Endodermal cell (in vitro differentiated cells): ENCODE measurements at regions not wholly inside any gene's neighbourhood (a gene's known extent, or its start where the extent isn't known, plus 50 kb on each side); places are given as distances from the start of the nearest gene placed in this dataset.

ENCODE experiments used
- DNase-seq: peaks from one replicate; pipeline ENCODE4 v3.0.0-alpha.2; 2017
- H3K27ac ChIP-seq: 2 replicates; pipeline ENCODE4 v1.5.1; 2013; ENCODE audit warnings: mild to moderate bottlenecking, low read depth, low read length, moderate library complexity
- H3K27me3 ChIP-seq: 2 replicates; pipeline ENCODE4 v1.6.1; 2013; ENCODE audit warnings: mild to moderate bottlenecking, low read length, moderate library complexity; ENCODE audit not compliant: insufficient read depth, control insufficient read depth, poor library complexity, severe bottlenecking
- H3K36me3 ChIP-seq: 2 replicates; pipeline ENCODE4 v1.7.0; 2013; ENCODE audit warnings: mild to moderate bottlenecking, low read length, moderate library complexity; ENCODE audit not compliant: control insufficient read depth, insufficient read depth
- H3K4me1 ChIP-seq: one replicate; pipeline ENCODE4 v1.7.0; 2013; ENCODE audit warnings: low read length; ENCODE audit not compliant: control insufficient read depth, insufficient read depth
- H3K4me3 ChIP-seq: 2 replicates; pipeline ENCODE4 v1.5.1; 2013; ENCODE audit warnings: mild to moderate bottlenecking, low read length, moderate library complexity
- H3K9ac ChIP-seq: 2 replicates; pipeline ENCODE4 v1.6.1; 2013; ENCODE audit warnings: mild to moderate bottlenecking, low read length, moderate library complexity; ENCODE audit not compliant: poor library complexity, severe bottlenecking; ENCODE audit errors: extremely low read depth
- H3K9me3 ChIP-seq: 2 replicates; pipeline ENCODE4 v1.6.1; 2013; ENCODE audit warnings: mild to moderate bottlenecking, low read length, moderate library complexity; ENCODE audit not compliant: control insufficient read depth
- H3K27ac Mint-ChIP-seq: 2 replicates; pipeline ENCODE4 v1.8.0; 2020; ENCODE audit warnings: mixed read lengths
- H3K27me3 Mint-ChIP-seq: 2 replicates; pipeline ENCODE4 v1.8.0; 2021; ENCODE audit warnings: mild to moderate bottlenecking, mixed read lengths; ENCODE audit not compliant: insufficient read depth
- H3K36me3 Mint-ChIP-seq: 2 replicates; pipeline ENCODE4 v1.8.0; 2020; ENCODE audit warnings: low read depth, mixed read lengths
- H3K4me1 Mint-ChIP-seq: 2 replicates; pipeline ENCODE4 v1.8.0; 2020; ENCODE audit warnings: mixed read lengths
- H3K4me3 Mint-ChIP-seq: 2 replicates; pipeline ENCODE4 v1.8.0; 2020; ENCODE audit warnings: mild to moderate bottlenecking, moderate library complexity, mixed read lengths
- H3K9me3 Mint-ChIP-seq: 2 replicates; pipeline ENCODE4 v1.8.0; 2020; ENCODE audit warnings: mild to moderate bottlenecking, mixed read lengths
- WGBS, 2 experiments: methylation state at CpG; one replicate each; pipeline versions ENCODE4 v1.1.5 to v1.1.7; 2013; ENCODE audit warnings: missing lambda C conversion rate in 2 of 2, mixed read lengths in 1 of 2; ENCODE audit not compliant: insufficient coverage in 1 of 2, insufficient read length in 1 of 2; 5-methylcytosine and 5-hydroxymethylcytosine counted together
- TF ChIP-seq, protein P1 (sequence below): fragments of 200-600 bp; sonication (generic); conservative IDR thresholded peaks from 2 replicates; pipeline ENCODE4 v1.5.0; 2021; ENCODE audit warnings: antibody characterized with exemption, mild to moderate bottlenecking

DNA sequence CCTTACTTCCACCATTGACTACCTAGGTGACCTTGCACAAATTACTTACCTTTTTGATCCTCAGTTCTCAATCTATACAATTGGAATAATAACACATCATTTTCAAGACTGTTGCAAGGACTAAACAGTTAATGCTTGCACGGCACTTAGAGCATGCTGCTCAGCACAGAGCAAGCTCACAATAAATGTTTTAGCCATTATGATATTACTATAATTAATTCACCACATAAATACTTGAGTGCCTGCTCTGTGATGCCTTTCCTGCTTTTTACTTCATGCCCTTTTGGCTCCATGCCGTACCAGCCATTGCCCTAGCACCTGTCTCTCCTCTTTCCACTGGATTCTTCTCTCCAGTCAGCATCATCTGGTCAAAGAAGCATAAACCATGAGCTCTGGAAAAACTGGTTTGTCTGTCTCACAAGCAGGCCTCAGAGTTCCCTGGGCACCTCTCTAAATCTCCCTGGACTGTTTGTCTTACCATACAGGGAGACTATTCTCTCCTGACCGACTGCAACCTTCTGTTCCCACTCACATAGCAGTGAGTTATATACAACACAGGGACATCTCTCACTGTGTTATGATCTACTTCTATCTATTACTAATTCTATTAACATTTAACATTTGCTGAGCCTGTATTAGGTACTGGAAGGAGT lies 260.4 kb upstream of the ADRA1B start:
- no peaks in the 10 kb centered on the region for H3K4me1 Mint-ChIP-seq
- 93 to 94% methylated on average over 3 of the region's 3 CpGs for WGBS, 2 experiments
- no peaks in the 10 kb centered on the region for H3K27me3 ChIP-seq
- no peaks in the 10 kb centered on the region for H3K4me1 ChIP-seq
- H3K4me3 Mint-ChIP-seq = no peak overlapping the region
- no peaks in the 10 kb centered on the region for H3K9me3 ChIP-seq
- H3K4me3 ChIP-seq = no peak overlapping the region
- H3K9me3 Mint-ChIP-seq = no peaks in the 10 kb centered on the region
- H3K27ac ChIP-seq = no peak overlapping the region
- H3K36me3 ChIP-seq = no peaks in the 10 kb centered on the region
- TF ChIP-seq, protein P1, sequence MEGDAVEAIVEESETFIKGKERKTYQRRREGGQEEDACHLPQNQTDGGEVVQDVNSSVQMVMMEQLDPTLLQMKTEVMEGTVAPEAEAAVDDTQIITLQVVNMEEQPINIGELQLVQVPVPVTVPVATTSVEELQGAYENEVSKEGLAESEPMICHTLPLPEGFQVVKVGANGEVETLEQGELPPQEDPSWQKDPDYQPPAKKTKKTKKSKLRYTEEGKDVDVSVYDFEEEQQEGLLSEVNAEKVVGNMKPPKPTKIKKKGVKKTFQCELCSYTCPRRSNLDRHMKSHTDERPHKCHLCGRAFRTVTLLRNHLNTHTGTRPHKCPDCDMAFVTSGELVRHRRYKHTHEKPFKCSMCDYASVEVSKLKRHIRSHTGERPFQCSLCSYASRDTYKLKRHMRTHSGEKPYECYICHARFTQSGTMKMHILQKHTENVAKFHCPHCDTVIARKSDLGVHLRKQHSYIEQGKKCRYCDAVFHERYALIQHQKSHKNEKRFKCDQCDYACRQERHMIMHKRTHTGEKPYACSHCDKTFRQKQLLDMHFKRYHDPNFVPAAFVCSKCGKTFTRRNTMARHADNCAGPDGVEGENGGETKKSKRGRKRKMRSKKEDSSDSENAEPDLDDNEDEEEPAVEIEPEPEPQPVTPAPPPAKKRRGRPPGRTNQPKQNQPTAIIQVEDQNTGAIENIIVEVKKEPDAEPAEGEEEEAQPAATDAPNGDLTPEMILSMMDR = no peak
- no peak overlapping the region for H3K27ac Mint-ChIP-seq
- DNase-seq = no peak
- H3K9ac ChIP-seq = no peak overlapping the region
- H3K36me3 Mint-ChIP-seq = no peaks in the 10 kb centered on the region
- no peaks in the 10 kb centered on the region for H3K27me3 Mint-ChIP-seq

- no peaks in the 10 kb centered on the region for H3K4me1 Mint-ChIP-seq
- H3K9ac ChIP-seq = no peak overlapping the region
- WGBS, 2 experiments = 91 to 93% methylated on average over 3 to 4 of the region's 4 CpGs
- H3K9me3 Mint-ChIP-seq = no peaks in the 10 kb centered on the region
- no peaks in the 10 kb centered on the region for H3K27me3 Mint-ChIP-seq
- no peak for DNase-seq
- TF ChIP-seq, protein P1 = no peak
- H3K27me3 ChIP-seq = no peaks in the 10 kb centered on the region
- no peaks in the 10 kb centered on the region for H3K36me3 Mint-ChIP-seq
- no peaks in the 10 kb centered on the region for H3K36me3 ChIP-seq
- no peaks in the 10 kb centered on the region for H3K4me1 ChIP-seq
- H3K9me3 ChIP-seq = no peaks in the 10 kb centered on the region
- H3K4me3 Mint-ChIP-seq = no peak overlapping the region
- no peak overlapping the region for H3K4me3 ChIP-seq
- no peak overlapping the region for H3K27ac ChIP-seq
- no peak overlapping the region for H3K27ac Mint-ChIP-seq
These were observed 259.0 kb upstream of the ADRA1B start for GRCh38 chr5:159657298-159657697.

DNA sequence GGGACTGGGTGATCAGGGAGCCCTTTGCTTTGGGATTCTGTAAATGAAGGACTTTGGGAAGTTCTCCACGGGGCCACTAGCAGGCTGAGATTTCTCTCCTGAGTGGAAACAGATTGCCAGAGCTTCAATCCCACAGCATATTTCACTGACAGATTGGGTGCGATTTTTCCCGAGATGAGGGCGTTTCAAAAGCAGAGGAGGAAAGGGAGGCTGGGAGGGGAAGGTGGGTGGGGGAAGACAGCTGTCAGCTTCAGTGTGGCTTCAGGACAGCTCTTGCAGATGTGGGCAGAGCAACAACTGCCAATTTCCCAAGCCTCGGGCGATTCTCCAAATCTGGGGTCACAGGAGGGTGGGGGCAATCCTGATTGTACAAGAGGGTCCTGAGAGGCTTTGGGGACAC lies 258.5 kb upstream of the ADRA1B start:
- no peaks in the 10 kb centered on the region for H3K27me3 Mint-ChIP-seq
- TF ChIP-seq, protein P1 = no peak
- H3K27ac Mint-ChIP-seq = no peak overlapping the region
- no peak for DNase-seq
- H3K9me3 Mint-ChIP-seq = no peaks in the 10 kb centered on the region
- Histone ChIP-seq H3K27me3 (no peaks in the 10 kb centered on the region), H3K9ac (no peak overlapping the region), H3K4me1 (no peaks in the 10 kb centered on the region), H3K27ac (no peak overlapping the region), H3K36me3 (no peaks in the 10 kb centered on the region), H3K4me3 (no peak overlapping the region), H3K9me3 (no peaks in the 10 kb centered on the region)
- no peaks in the 10 kb centered on the region for H3K4me1 Mint-ChIP-seq
- 89% methylated on average over 6 of the region's 6 CpGs; no CpG with 5 or more reads in 1 of the 2 experiments for WGBS, 2 experiments
- no peaks in the 10 kb centered on the region for H3K36me3 Mint-ChIP-seq
- H3K4me3 Mint-ChIP-seq = no peak overlapping the region
